ENCODE measurements at regions not wholly inside any gene's neighbourhood (a gene's known extent, or its start where the extent isn't known, plus 50 kb on each side); places are given as distances from the start of the nearest gene placed in this dataset.

- H3K9me3 ChIP-seq (ENCODE audit: control insufficient read depth, insufficient read depth, low read depth, low read length) = no peaks in the 10 kb centered on the region
- no peaks in the 10 kb centered on the region for H3K4me1 ChIP-seq (ENCODE audit: control insufficient read depth, insufficient read depth, low read length)
- CTCF ChIA-PET = no interaction called here
- in situ Hi-C loops (cut with HindIII; ENCODE audit: low pct_unique_long_range_greater_than_20kb, low sequenced_read_pairs) = no loop called here
- no peak overlapping the region for H3K27ac ChIP-seq (ENCODE audit: low read length)
- POLR2A ChIA-PET = interaction anchor here (0.6 kb wide), 1 partner anchor 11 kb away, joined by 4 read pairs; no protein-coding TSS in a partner anchor
- no TSS peak for BruUV-seq (replicated peaks)
- H3K4me3 ChIP-seq (ENCODE audit: low read depth in 2 of 2, low read length in 2 of 2) = no peak overlapping the region
- ATAC-seq = no peak
- no peaks in the 10 kb centered on the region; the same call in 1 of the 2 replicates for H3K36me3 ChIP-seq (ENCODE audit: control insufficient read depth, insufficient read depth, low read length)
- DNase-seq (ENCODE audit: low read depth, low spot score) = no peak
- TF ChIP-seq TCF7L2 (IDR thresholded peaks at IDR 0.05; ENCODE audit: low read depth, low read length) (no peak), SIN3A (IDR thresholded peaks at IDR 0.05; ENCODE audit: borderline replicate concordance, insufficient read depth, low read depth, low read length) (no peak), REST (IDR thresholded peaks at IDR 0.05; ENCODE audit: insufficient read depth in 1 of 2, low read depth in 2 of 2, low read length in 1 of 2) (no peak), POLR2AphosphoS5 (IDR thresholded peaks at IDR 0.05; ENCODE audit: low read depth, low read length) (no peak), CTCF (IDR thresholded peaks at IDR 0.05) (no peak)
- no peaks in the 10 kb centered on the region for H3K27me3 ChIP-seq (ENCODE audit: control insufficient read depth, insufficient read depth, low read length)
- intact Hi-C loops (cut with micrococcal nuclease; ENCODE audit: unreplicated experiment) = no loop called here
Measured at GRCh38 chr14:100965296-100965695, 61.8 kb upstream of the RTL1 start.

DNA sequence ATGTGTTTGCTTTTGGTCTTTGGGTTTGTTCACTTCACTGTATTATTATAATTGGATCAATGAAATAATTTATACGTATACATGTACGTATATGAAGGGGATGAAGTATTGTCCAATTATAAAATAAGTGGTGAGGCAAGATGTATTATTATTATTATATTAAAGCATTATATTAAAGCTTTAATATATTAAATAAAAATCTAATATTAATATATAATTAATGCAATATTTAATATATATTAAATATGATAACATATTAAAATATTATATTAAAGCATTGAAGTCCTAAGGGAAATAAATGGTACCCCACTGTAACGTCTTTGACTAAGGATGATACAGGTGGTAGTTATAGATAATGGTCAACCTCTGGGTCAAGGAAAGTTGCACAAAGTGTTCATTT, 63.7 kb upstream of the RTL1 start:
- ChIA-PET POLR2A (no interaction called here), CTCF (no interaction called here)
- intact Hi-C loops (cut with micrococcal nuclease; ENCODE audit: unreplicated experiment) (no loop called here), in situ Hi-C loops (cut with HindIII; ENCODE audit: low pct_unique_long_range_greater_than_20kb, low sequenced_read_pairs) (no loop called here)
- H3K36me3 ChIP-seq (ENCODE audit: control insufficient read depth, insufficient read depth, low read length) = no peaks in the 10 kb centered on the region; the same call in 1 of the 2 replicates
- H3K9me3 ChIP-seq (ENCODE audit: control insufficient read depth, insufficient read depth, low read depth, low read length) = no peaks in the 10 kb centered on the region
- TF ChIP-seq CTCF (IDR thresholded peaks at IDR 0.05) (no peak), TCF7L2 (IDR thresholded peaks at IDR 0.05; ENCODE audit: low read depth, low read length) (no peak), REST (IDR thresholded peaks at IDR 0.05; ENCODE audit: insufficient read depth in 1 of 2, low read depth in 2 of 2, low read length in 1 of 2) (no peak), POLR2AphosphoS5 (IDR thresholded peaks at IDR 0.05; ENCODE audit: low read depth, low read length) (no peak), SIN3A (IDR thresholded peaks at IDR 0.05; ENCODE audit: borderline replicate concordance, insufficient read depth, low read depth, low read length) (no peak)
- DNase-seq (ENCODE audit: low read depth, low spot score) (no peak), ATAC-seq (no peak)
- H3K4me1 ChIP-seq (ENCODE audit: control insufficient read depth, insufficient read depth, low read length) = no peaks in the 10 kb centered on the region
- BruUV-seq (replicated peaks) = no TSS peak
- no peak overlapping the region for H3K27ac ChIP-seq (ENCODE audit: low read length)
- no peaks in the 10 kb centered on the region for H3K27me3 ChIP-seq (ENCODE audit: control insufficient read depth, insufficient read depth, low read length)
- H3K4me3 ChIP-seq (ENCODE audit: low read depth in 2 of 2, low read length in 2 of 2) = no peak overlapping the region

Measured in Panc1 (cell line).